Esophagus muscularis mucosa (tissue), 4 donors: ENCODE measurements at regions not wholly inside any gene's neighbourhood (a gene's known extent, or its start where the extent isn't known, plus 50 kb on each side); places are given as distances from the start of the nearest gene placed in this dataset.
"Not testable (repeated sequence)": the region's sequence is repeated elsewhere in the genome, so short reads cannot be mapped to it uniquely, and the experiment has no call there.

Source experiments
- DNase-seq: peaks from one replicate; pipeline ENCODE4 v3.0.0-alpha.2; 2017; ENCODE audit errors: extremely low spot score
- H3K27ac ChIP-seq, 4 donors: fragments of 200-600 bp; sonication (generic); replicated peaks in 1 of 4; 1 replicate in 3 of 4; 2 replicates in 1 of 4; pipeline ENCODE4 v1.5.1; 2016 to 2019; ENCODE audit warnings: mild to moderate bottlenecking in 1 of 4
- H3K27me3 ChIP-seq, 4 donors: fragments of 200-600 bp; sonication (generic); one replicate each; pipeline versions ENCODE4 v1.5.1 to v1.6.0; 2016 to 2019
- H3K36me3 ChIP-seq, 4 donors: fragments of 200-600 bp; sonication (generic); one replicate each; pipeline ENCODE4 v1.5.1; 2016 to 2019
- H3K4me1 ChIP-seq, 4 donors: fragments of 200-600 bp; sonication (generic); one replicate each; pipeline ENCODE4 v1.5.1; 2016 to 2019
- H3K4me3 ChIP-seq, 4 donors: fragments of 200-600 bp; sonication (generic); 1 replicate in 2 of 4; 2 replicates in 2 of 4; pipeline ENCODE4 v1.5.1; 2016 to 2019; ENCODE audit warnings: mild to moderate bottlenecking in 4 of 4, moderate library complexity in 1 of 4
- H3K9me3 ChIP-seq, 4 donors: fragments of 200-600 bp; sonication (generic); 1 replicate in 3 of 4; 2 replicates in 1 of 4; pipeline ENCODE4 v1.5.1; 2016 to 2019
- CTCF ChIP-seq, 3 experiments: fragments of 200-600 bp in 2 of 3; fragments of 450-650 bp in 1 of 3; sonication (generic) in 2 of 3; IDR thresholded peaks; one replicate each; pipeline ENCODE4 v1.5.1; 2017 to 2019; ENCODE audit warnings: antibody characterized with exemption in 3 of 3, mild to moderate bottlenecking in 2 of 3, moderate library complexity in 1 of 3
- EP300 ChIP-seq: sonication (generic); formaldehyde crosslinking; IDR thresholded peaks from one replicate; pipeline ENCODE4 v1.6.1; 2017; ENCODE audit warnings: antibody characterized with exemption
- POLR2A ChIP-seq: fragments of 450-650 bp; IDR thresholded peaks from one replicate; pipeline ENCODE4 v1.6.1; 2017; ENCODE audit warnings: antibody characterized with exemption, moderate library complexity, mild to moderate bottlenecking, low read depth
- POLR2AphosphoS5 ChIP-seq, 2 donors: sonication (generic); formaldehyde crosslinking; IDR thresholded peaks; one replicate each; pipeline ENCODE4 v1.6.1; 2017; ENCODE audit warnings: antibody characterized with exemption in 2 of 2
- WGBS: methylation state at CpG from one replicate; pipeline ENCODE4 v1.1.5; 2018; 5-methylcytosine and 5-hydroxymethylcytosine counted together
- intact Hi-C: fragments of 100-400 bp; cut with DNase I; formaldehyde crosslinking; loops from one replicate; pipeline ENCODE4 v1.15.1; 2023

DNA sequence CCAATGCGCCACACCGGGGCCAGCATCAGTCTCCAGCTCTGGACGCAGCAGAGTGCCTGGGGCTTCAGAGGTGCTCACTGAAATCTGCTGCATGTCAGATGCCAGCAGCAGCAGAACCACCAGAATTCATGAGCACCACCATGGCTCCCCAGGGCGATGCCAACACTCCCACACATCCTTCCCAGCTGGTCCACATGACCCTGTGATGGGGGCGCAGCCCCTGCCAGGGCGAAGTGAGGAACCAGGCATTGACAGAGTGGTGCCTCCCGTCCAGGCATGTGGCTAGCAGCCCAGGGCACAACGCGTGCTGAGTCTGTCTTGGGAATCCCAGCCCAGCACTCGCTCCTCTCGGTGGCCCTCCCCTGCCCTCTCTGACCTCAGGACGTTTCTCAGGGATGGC is 80.4 kb downstream of the DHCR7 start:
- no peak for DNase-seq
- H3K4me3 ChIP-seq, result no peak overlapping the region
- no peaks in the 10 kb centered on the region for H3K36me3 ChIP-seq
- WGBS, result 85% methylated on average over 2 of the region's 12 CpGs
- H3K4me1 ChIP-seq, result no peaks in the 10 kb centered on the region
- H3K9me3 ChIP-seq, result no peaks in the 10 kb centered on the region
- H3K27ac ChIP-seq, result no peak overlapping the region
- intact Hi-C loops, result no loop called here
- peaks cover 0 to 29% (median 0%) of the 10 kb centered on the region in 4 donors for H3K27me3 ChIP-seq
- TF ChIP-seq POLR2A (no peak), CTCF (IDR thresholded peaks at IDR 0.05) (no peak), POLR2AphosphoS5 (IDR thresholded peaks at IDR 0.05) (no peak), EP300 (no peak)

DNA sequence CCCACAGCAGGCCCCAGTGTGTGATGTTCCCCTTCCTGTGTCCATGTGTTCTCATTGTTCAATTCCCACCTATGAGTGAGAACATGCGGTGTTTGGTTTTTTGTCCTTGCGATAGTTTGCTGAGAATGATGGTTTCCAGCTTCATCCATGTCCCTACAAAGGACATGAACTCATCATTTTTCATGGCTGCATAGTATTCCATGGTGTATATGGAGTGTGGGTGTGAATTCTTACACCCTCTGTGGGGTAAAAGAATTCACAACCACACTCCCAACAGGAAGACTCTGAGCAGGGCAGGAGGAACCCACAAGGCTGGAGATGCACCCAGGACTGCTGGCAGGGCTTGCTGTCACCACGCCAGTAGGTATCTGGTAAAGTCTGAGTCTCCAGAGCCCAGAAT is 80.9 kb downstream of the DHCR7 start:
- H3K27ac ChIP-seq, H3K4me3 ChIP-seq, H3K36me3 ChIP-seq, DNase-seq, H3K4me1 ChIP-seq, intact Hi-C loops, H3K9me3 ChIP-seq: not testable (repeated sequence)
- H3K27me3 ChIP-seq, result peaks cover 0 to 29% (median 0%) of the 10 kb centered on the region in 4 donors
- 88% methylated on average over 1 of the region's 3 CpGs for WGBS

GRCh38 chr11:71366076-71366475 is 82.1 kb downstream of the DHCR7 start:
- H3K27me3 ChIP-seq, result peaks cover 0 to 29% (median 0%) of the 10 kb centered on the region in 4 donors
- no peaks in the 10 kb centered on the region for H3K9me3 ChIP-seq
- no peaks in the 10 kb centered on the region for H3K36me3 ChIP-seq
- no peak overlapping the region for H3K27ac ChIP-seq
- no peaks in the 10 kb centered on the region for H3K4me1 ChIP-seq
- intact Hi-C loops, result no loop called here
- DNase-seq, result no peak
- no peak overlapping the region for H3K4me3 ChIP-seq
- 68% methylated on average over 6 of the region's 7 CpGs for WGBS
- TF ChIP-seq CTCF (IDR thresholded peaks at IDR 0.05), result no peak
- no peak for TF ChIP-seq POLR2AphosphoS5 (IDR thresholded peaks at IDR 0.05)
- TF ChIP-seq POLR2A, result no peak
- TF ChIP-seq EP300, result no peak

GRCh38 chr11:71365626-71366025 is 82.6 kb downstream of the DHCR7 start:
- Histone ChIP-seq H3K27me3 (peaks cover 0 to 29% (median 0%) of the 10 kb centered on the region in 4 donors), H3K9me3 (no peaks in the 10 kb centered on the region), H3K36me3 (no peaks in the 10 kb centered on the region), H3K27ac (no peak overlapping the region), H3K4me3 (no peak overlapping the region), H3K4me1 (no peaks in the 10 kb centered on the region)
- DNase-seq, result no peak
- TF ChIP-seq POLR2AphosphoS5 (IDR thresholded peaks at IDR 0.05), result no peak
- TF ChIP-seq CTCF (IDR thresholded peaks at IDR 0.05), result no peak
- no peak for TF ChIP-seq EP300
- no peak for TF ChIP-seq POLR2A
- intact Hi-C loops, result no loop called here
- 82% methylated on average over 4 of the region's 6 CpGs for WGBS

- Histone ChIP-seq H3K9me3 (no peaks in the 10 kb centered on the region), H3K4me1 (no peaks in the 10 kb centered on the region), H3K36me3 (no peaks in the 10 kb centered on the region), H3K27me3 (peaks cover 0 to 25% (median 0%) of the 10 kb centered on the region in 4 donors), H3K27ac (no peak overlapping the region), H3K4me3 (no peak overlapping the region)
- DNase-seq, result no peak
- intact Hi-C loops, result no loop called here
- no peak for TF ChIP-seq EP300
- TF ChIP-seq POLR2A, result no peak
- no peak for TF ChIP-seq POLR2AphosphoS5 (IDR thresholded peaks at IDR 0.05)
- no peak for TF ChIP-seq CTCF (IDR thresholded peaks at IDR 0.05)
- 87% methylated on average over 3 of the region's 5 CpGs for WGBS
These were observed 83.4 kb downstream of the DHCR7 start for GRCh38 chr11:71364806-71365205.
